Panc1 (cell line): ENCODE measurements at regions not wholly inside any gene's neighbourhood (a gene's known extent, or its start where the extent isn't known, plus 50 kb on each side); places are given as distances from the start of the nearest gene placed in this dataset.

Source experiments
- ATAC-seq: fragments of 200-7000 bp; cut with Tn5 transposase; 2 replicates; pipeline ENCODE4 v1.9.1; 2020; ENCODE audit warnings: mild to moderate bottlenecking, moderate library complexity
- BruUV-seq: library from RNA; stranded (reverse); fragments of 400-500 nt; replicated peaks from 2 replicates; lab custom pipeline; 2021; lab: Mats Ljungman, UMichigan
- CTCF ChIA-PET: fragments of 300-600 bp; sonication (Branson Sonifier 250); formaldehyde crosslinking; loops from one replicate; lab custom pipeline; 2022; ENCODE audit warnings: antibody characterized with exemption; lab: Charles Lee
- POLR2A ChIA-PET: fragments of 300-600 bp; sonication (Branson Sonifier 250); formaldehyde crosslinking; loops from one replicate; lab custom pipeline; 2022; ENCODE audit warnings: antibody characterized with exemption; lab: Charles Lee
- DNase-seq: peaks from one replicate; pipeline ENCODE4 v3.0.0-alpha.2; 2010; ENCODE audit warnings: low read depth, low spot score
- H3K27ac ChIP-seq: 2 replicates; pipeline ENCODE4 v1.5.1; 2011; ENCODE audit warnings: mild to moderate bottlenecking, low read length, inconsistent platforms
- H3K27me3 ChIP-seq: fragments of 200-500 bp; sonication (Bioruptor generic); 2 replicates; pipeline ENCODE4 v1.6.0; 2014; ENCODE audit warnings: low read length, inconsistent platforms; ENCODE audit not compliant: control insufficient read depth, insufficient read depth
- H3K36me3 ChIP-seq: fragments of 200-500 bp; sonication (Bioruptor generic); 2 replicates; pipeline ENCODE4 v1.5.1; 2014; ENCODE audit warnings: inconsistent platforms, mild to moderate bottlenecking, low read length, moderate library complexity; ENCODE audit not compliant: control insufficient read depth, insufficient read depth
- H3K4me1 ChIP-seq: 2 replicates; pipeline ENCODE4 v1.5.1; 2011; ENCODE audit warnings: inconsistent platforms, mild to moderate bottlenecking, low read length, moderate library complexity; ENCODE audit not compliant: control insufficient read depth, insufficient read depth
- H3K4me3 ChIP-seq, 2 experiments: 2 replicates each; pipeline ENCODE4 v1.5.1; 2011 to 2012; ENCODE audit warnings: low read depth in 2 of 2, low read length in 2 of 2, mild to moderate bottlenecking in 2 of 2, inconsistent platforms in 1 of 2, moderate library complexity in 1 of 2
- H3K9me3 ChIP-seq: fragments of 200-500 bp; sonication (Bioruptor generic); 2 replicates; pipeline ENCODE4 v1.5.1; 2014; ENCODE audit warnings: low read depth, mild to moderate bottlenecking, inconsistent platforms, low read length, moderate library complexity; ENCODE audit not compliant: control insufficient read depth, insufficient read depth
- CTCF ChIP-seq: fragments of 450-650 bp; IDR thresholded peaks from 2 replicates; pipeline ENCODE4 v1.5.1; 2017; ENCODE audit warnings: mild to moderate bottlenecking
- POLR2AphosphoS5 ChIP-seq: IDR thresholded peaks from 2 replicates; pipeline ENCODE4 v1.6.1; 2012; ENCODE audit warnings: mild to moderate bottlenecking, low read depth, low read length, moderate library complexity
- REST ChIP-seq, 2 experiments: IDR thresholded peaks; 2 replicates each; pipeline ENCODE4 v1.6.1; 2011 to 2012; ENCODE audit warnings: low read depth in 2 of 2, control low read depth in 1 of 2, low read length in 1 of 2, mild to moderate bottlenecking in 1 of 2, moderate library complexity in 1 of 2; ENCODE audit not compliant: insufficient read depth in 1 of 2
- SIN3A ChIP-seq: IDR thresholded peaks from 2 replicates; pipeline ENCODE4 v1.6.1; 2012; ENCODE audit warnings: low read depth, mild to moderate bottlenecking, low read length, moderate library complexity, borderline replicate concordance; ENCODE audit not compliant: insufficient read depth
- TCF7L2 ChIP-seq: IDR thresholded peaks from 2 replicates; pipeline ENCODE4 v1.6.1; 2011; ENCODE audit warnings: mild to moderate bottlenecking, low read depth, low read length, inconsistent platforms
- in situ Hi-C: cut with HindIII; loops from 2 replicates; pipeline ENCODE4 v1.10.0; 2016; ENCODE audit warnings: low sequenced_read_pairs, low pct_unique_long_range_greater_than_20kb
- intact Hi-C: fragments of 100-400 bp; cut with micrococcal nuclease; formaldehyde crosslinking; loops from one replicate; pipeline ENCODE4 v1.10.0; 2022; ENCODE audit not compliant: unreplicated experiment

- H3K27me3 ChIP-seq = no peaks in the 10 kb centered on the region
- no peak for ATAC-seq
- TF ChIP-seq POLR2AphosphoS5 (no peak), CTCF (no peak), TCF7L2 (no peak), REST (IDR thresholded peaks at IDR 0.05; ENCODE audit: insufficient read depth in 1 of 2, low read depth in 2 of 2, low read length in 1 of 2) (no peak), SIN3A (no peak)
- no peak overlapping the region for H3K27ac ChIP-seq
- no peaks in the 10 kb centered on the region for H3K36me3 ChIP-seq
- BruUV-seq = no TSS peak
- DNase-seq = no peak
- no peaks in the 10 kb centered on the region for H3K9me3 ChIP-seq
- CTCF ChIA-PET = no interaction called here
- in situ Hi-C loops (no loop called here), intact Hi-C loops (no loop called here)
- H3K4me3 ChIP-seq = no peak overlapping the region
- POLR2A ChIA-PET = no interaction called here
- H3K4me1 ChIP-seq = no peaks in the 10 kb centered on the region
These were observed 174.0 kb upstream of the TPK1 start for GRCh38 chr7:145009876-145010275.

GRCh38 chr7:145005601-145006000, 169.7 kb upstream of the TPK1 start:
- Histone ChIP-seq H3K27ac (no peak overlapping the region), H3K4me3 (no peak overlapping the region), H3K9me3 (no peaks in the 10 kb centered on the region), H3K36me3 (no peaks in the 10 kb centered on the region), H3K27me3 (no peaks in the 10 kb centered on the region), H3K4me1 (no peaks in the 10 kb centered on the region)
- ChIA-PET POLR2A (no interaction called here), CTCF (no interaction called here)
- TF ChIP-seq REST (IDR thresholded peaks at IDR 0.05; ENCODE audit: insufficient read depth in 1 of 2, low read depth in 2 of 2, low read length in 1 of 2) = no peak
- no peak for TF ChIP-seq CTCF
- DNase-seq (no peak), ATAC-seq (no peak)
- intact Hi-C loops (no loop called here), in situ Hi-C loops (no loop called here)
- BruUV-seq = no TSS peak
